Endothelial cell of umbilical vein (primary cell): ENCODE measurements at regions not wholly inside any gene's neighbourhood (a gene's known extent, or its start where the extent isn't known, plus 50 kb on each side); places are given as distances from the start of the nearest gene placed in this dataset.

ENCODE experiments used
- EZH2 ChIP-seq: IDR thresholded peaks from 2 replicates; pipeline ENCODE4 v1.6.1; 2012; ENCODE audit warnings: borderline replicate concordance, low read depth, mild to moderate bottlenecking, moderate library complexity, low read length, inconsistent platforms; ENCODE audit not compliant: severe bottlenecking
- GATA2 ChIP-seq: IDR thresholded peaks from 2 replicates; pipeline ENCODE4 v1.7.0; 2011; ENCODE audit warnings: low read depth, mild to moderate bottlenecking, moderate library complexity, mixed read lengths, low read length; ENCODE audit not compliant: insufficient read length, insufficient read depth
- POLR2A ChIP-seq: IDR thresholded peaks from 2 replicates; pipeline ENCODE4 v1.6.1; 2012; ENCODE audit warnings: low read depth, mild to moderate bottlenecking, control low read depth, low read length
- POLR2AphosphoS5 ChIP-seq: IDR thresholded peaks from 2 replicates; pipeline ENCODE4 v1.6.1; 2012; ENCODE audit warnings: low read depth, mild to moderate bottlenecking, control low read depth, low read length, moderate library complexity; ENCODE audit not compliant: insufficient read depth
- TF ChIP-seq, protein P1 (sequence below), 2 donors: IDR thresholded peaks; 1 replicate in 1 of 2; 2 replicates in 1 of 2; pipeline ENCODE4 v1.5.1; 2011; ENCODE audit warnings: low read length in 2 of 2, mild to moderate bottlenecking in 2 of 2, moderate library complexity in 2 of 2, control low read depth in 1 of 2, inconsistent platforms in 1 of 2, low read depth in 1 of 2; ENCODE audit not compliant: insufficient read depth in 1 of 2; ENCODE audit errors: extremely low read depth in 1 of 2

DNA sequence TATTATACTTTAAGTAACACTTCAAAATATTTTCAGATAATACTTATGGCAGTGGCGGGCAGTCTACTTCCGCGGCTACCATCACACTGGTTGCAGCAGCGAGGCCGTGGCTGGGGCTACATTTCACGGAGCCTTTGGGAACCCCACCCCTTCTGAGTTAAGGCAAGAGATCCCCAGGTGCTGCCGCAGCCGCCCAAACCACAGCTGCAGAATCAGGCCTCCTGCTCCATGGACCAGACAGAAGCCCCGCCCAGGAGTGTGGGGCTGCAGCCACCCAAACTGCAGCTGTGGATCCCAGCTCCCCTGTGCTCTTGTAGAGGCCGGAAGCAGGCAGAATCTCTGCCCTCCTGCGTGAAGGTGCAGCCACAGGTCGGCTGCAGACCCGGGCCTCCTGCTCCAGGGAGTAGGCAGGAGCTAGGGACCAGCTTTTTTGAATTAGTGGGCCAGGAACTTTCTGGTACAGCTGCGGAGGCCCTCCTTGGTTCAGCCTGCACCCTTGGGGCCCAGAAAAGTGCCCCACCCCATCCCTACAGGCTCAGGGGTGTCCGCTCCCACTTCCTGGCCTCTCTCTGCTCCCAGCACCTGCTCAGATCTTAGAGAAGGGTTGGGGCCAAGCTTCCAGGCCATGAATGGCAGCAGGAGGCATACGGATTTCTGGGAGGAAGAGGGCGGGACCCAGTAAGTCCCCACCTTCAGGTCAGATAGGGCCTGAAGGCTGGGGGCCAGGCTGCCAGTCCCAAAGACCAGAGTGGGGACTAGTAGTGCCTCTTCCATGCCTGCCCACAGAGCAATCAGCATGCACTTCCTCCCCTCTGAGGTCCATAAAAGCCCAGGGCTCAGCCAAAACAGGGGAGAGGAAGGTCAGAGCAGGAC is 1188.8 kb upstream of the CADM2 start:
- TF ChIP-seq POLR2A = no peak
- TF ChIP-seq, protein P1, sequence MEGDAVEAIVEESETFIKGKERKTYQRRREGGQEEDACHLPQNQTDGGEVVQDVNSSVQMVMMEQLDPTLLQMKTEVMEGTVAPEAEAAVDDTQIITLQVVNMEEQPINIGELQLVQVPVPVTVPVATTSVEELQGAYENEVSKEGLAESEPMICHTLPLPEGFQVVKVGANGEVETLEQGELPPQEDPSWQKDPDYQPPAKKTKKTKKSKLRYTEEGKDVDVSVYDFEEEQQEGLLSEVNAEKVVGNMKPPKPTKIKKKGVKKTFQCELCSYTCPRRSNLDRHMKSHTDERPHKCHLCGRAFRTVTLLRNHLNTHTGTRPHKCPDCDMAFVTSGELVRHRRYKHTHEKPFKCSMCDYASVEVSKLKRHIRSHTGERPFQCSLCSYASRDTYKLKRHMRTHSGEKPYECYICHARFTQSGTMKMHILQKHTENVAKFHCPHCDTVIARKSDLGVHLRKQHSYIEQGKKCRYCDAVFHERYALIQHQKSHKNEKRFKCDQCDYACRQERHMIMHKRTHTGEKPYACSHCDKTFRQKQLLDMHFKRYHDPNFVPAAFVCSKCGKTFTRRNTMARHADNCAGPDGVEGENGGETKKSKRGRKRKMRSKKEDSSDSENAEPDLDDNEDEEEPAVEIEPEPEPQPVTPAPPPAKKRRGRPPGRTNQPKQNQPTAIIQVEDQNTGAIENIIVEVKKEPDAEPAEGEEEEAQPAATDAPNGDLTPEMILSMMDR (IDR thresholded peaks at IDR 0.05; ENCODE audit: extremely low read depth in 1 of 2, insufficient read depth in 1 of 2, low read depth in 1 of 2, low read length in 2 of 2) = no peak
- TF ChIP-seq EZH2 = no peak
- TF ChIP-seq GATA2 = no peak
- TF ChIP-seq POLR2AphosphoS5 = no peak
